NCI-H748 (cell line): ENCODE measurements at regions not wholly inside any gene's neighbourhood (a gene's known extent, or its start where the extent isn't known, plus 50 kb on each side); places are given as distances from the start of the nearest gene placed in this dataset.
"Not testable (repeated sequence)": the region's sequence is repeated elsewhere in the genome, so short reads cannot be mapped to it uniquely, and the experiment has no call there.

ENCODE experiments used
- DNase-seq: peaks from one replicate; lab custom pipeline; 2025; ENCODE audit not compliant: unreplicated experiment; lab: John Stamatoyannopoulos, UW

GRCh38 chr5:164185000-164185399 is 679.6 kb downstream of the MAT2B start:
- no peak for DNase-seq

GRCh38 chr5:164186550-164186949 is 681.1 kb downstream of the MAT2B start:
- DNase-seq, result no peak

GRCh38 chr5:164187785-164188184 is 682.4 kb downstream of the MAT2B start:
- DNase-seq, result no peak

DNA sequence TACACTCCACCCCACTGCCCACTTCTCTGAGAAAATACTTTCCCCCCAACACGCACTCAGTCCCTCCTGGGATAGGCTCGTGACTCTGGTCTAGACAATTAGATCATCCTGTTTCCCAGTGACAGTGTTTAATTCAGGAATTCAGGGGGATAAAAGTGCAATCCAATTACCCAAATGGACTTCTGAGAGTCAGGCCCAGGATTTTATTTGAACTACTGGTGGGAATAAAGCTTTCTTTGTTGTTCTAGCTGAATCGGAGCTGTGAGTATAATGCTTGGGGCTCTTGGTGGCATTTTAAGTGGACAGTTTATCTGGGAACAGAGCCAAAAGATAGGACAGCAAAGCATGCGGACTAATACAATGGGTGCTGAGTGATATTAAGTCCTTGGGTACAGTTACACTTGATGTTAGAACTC is 683.3 kb downstream of the MAT2B start:
- DNase-seq, result peak; percentile 99

DNA sequence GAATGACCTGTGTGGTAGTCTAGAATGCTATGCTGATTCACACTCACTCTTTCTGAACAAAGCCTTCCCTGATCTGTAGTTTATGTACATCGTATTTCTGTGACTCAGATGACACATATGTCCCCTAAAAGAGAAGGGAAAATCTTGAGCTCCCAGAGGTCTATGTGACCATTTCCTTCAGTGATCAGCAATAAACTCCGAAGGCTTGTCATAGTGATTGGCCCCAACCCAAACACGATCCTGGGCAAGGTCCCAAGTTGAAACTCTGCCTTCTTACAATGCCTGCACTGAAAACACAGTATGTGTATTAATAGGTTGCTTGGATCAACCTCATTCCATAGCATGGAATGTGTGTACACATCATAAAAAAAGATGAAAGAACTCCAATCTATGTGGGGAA is 685.8 kb downstream of the MAT2B start:
- DNase-seq, result peak; percentile 17

- no peak for DNase-seq
Measured at GRCh38 chr5:164202338-164202737, 696.9 kb downstream of the MAT2B start.

GRCh38 chr5:164203581-164204225 is 698.3 kb downstream of the MAT2B start:
- DNase-seq, result no peak

DNA sequence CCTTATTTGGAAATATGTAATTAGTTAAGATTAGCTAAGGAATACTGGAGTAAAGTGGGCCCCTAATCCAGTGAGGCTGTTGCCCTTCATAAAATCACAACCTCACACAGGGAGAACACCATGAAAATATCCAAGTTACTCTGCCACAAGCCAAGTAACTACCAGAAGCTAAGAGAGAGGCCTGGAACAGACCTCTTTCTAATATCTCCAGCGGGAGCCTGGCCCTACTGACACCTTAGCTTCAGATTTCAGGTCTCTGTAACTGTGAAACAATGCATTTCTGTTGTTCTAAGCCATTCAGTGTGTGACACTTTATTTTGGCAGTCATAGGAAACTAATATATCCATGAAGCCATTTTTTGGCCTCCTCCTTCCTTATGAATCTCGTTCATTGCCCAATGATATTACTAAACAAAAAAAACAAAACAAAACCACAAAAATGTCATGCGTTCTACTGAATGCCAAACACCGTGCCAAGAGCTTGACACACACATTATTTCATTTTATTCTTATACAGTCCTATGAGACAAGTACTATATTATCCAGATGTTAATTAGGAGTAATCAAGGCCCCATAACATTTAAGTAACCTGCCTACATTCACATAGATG is 699.0 kb downstream of the MAT2B start:
- DNase-seq, result no peak

DNA sequence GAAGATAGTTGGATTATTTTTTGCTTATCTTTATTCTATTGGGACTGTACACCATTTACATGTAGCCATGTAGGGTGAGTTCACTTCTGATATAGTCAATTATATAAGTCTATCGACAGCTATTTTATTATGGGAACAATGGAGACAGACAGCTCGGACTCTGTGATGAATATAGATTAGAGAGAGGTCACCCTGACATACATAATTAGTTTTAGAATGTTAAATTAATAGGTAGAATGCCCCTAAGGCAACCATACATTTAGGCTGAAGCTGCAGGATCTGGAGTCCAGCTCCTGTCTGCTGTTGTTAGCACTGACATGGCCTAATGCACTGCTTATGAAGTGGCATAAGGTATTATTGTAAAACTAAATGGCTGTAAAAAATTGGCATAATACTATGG is 700.8 kb downstream of the MAT2B start:
- no peak for DNase-seq

DNA sequence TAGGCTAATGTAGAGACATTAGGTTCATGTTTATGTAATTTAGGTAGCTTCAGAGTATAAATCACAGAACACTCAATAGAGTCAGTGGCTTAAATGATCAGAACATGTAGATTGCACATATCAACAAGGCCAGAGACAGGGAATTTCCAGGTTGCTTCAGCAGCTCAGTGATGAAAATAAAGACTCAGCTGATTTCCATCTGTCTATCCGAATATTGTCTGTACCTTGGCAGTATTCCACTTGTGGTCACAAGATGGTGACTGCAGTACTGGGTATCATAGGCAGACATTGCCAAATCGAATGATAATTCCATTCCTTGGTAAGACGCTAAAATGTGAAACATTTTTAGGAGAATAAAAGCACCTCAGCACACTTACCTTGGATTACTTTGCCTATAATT is 702.2 kb downstream of the MAT2B start:
- no peak for DNase-seq

DNA sequence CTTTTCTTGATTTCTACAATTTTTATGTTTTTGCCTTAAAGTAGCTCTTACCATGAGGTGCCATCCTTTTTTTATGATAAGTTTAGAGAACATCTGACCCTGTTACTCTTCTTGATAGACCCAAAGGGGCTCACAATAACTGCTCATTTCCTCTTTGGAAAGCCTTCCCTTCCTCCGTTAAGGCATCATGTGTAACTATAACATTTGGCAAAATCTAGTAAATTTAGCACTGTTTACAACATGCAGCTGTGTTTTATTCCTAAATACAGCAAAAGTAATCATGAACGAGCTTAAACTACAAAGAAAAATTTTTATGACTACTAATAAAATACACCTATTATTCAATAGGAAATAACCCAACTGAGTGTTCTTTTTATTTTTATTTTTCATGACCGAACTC is 705.1 kb downstream of the MAT2B start:
- DNase-seq, result no peak

DNA sequence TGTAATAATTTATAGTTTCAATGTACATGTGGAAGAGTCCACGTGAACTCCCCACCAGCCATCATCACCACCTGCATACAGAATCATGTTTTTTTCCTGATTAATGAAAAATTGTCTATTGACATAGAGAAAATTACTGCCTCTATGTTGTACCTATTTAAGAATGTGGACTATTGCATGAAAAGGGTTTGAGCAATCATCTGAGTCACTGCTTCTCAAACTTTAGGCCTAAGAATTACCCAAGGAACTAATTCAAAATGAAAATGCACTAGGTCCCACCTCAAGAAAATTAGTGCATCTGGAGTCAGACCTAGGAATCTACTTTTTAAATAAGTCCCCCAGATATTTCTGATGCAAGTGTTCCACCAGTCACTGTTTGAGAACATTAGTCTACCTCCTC is 709.3 kb downstream of the MAT2B start:
- no peak for DNase-seq

DNA sequence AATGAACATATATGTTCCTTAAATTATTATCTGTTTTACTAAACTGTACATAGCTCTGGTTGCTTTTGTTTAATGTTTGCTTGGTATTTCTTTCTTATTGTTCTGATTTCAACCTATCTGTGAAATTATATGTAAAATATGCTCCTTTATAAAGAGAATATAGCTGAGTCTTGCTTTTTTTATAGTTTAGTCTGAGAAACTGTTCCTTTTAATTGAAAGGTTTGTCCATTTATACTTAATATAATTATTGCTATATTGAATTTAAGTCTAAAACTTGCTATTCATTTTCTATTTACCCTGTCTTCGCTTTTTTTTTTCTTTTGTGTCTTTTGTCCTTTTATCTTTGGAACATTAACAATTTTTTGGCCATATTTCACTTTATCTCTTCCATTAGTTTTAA is 712.0 kb downstream of the MAT2B start:
- DNase-seq, result no peak

DNA sequence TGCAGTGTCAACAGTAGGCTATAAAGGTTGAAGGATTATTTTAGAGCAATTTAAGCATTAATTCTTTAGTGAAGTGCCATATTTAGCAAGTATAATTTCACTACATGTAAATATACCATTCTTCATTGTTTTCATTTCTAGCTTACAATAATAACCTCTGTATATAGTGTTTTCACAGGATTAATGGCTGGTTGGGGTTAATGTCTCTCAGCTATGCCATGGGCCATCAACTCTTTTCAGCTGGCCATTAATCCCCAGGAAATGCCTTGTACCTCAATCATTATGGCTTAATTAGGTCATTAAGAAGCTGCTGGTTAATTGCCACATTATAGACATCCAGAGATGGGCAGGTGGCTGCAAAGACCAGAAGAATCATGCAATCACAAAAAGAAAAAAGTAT is 715.1 kb downstream of the MAT2B start:
- peak; percentile 87 for DNase-seq

DNA sequence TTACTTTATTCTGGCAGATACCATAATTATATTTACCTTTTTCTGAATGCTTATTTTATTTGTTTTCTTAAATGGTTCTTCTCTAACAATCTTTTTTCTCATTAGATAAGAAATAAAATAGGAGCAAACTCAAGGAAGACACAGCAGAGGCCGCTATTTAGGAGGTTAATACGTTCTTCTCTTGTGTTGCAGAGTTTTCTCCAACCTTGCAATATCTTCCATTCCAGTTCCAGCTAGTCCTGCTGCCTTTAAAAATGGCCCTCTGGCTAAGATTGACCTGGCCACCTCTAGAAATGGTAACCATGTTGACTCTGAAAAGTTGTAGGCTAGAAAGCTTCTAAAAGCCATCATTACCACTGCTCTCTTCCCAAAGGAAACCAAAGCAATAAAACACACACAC is 718.8 kb downstream of the MAT2B start:
- DNase-seq, result no peak

DNA sequence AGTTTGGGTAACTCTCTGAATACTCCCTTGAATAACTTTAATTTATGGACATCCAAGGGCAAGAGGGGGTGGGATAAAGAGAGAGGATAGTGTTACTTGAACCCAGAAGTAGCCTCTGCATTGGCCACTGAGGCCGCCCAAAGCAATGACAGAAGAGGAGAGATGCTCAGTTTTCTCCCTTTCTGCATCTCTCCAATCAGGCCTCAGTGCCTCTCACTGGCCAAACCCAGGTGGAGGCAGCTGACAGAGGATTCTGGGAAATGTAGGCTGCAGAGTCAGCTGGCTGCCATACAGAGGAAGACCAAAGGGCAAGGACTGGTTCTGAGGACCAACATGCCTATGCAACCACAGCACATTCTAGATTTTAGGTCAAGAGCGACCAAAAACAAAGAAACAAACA is 719.4 kb downstream of the MAT2B start:
- DNase-seq, result no peak

DNA sequence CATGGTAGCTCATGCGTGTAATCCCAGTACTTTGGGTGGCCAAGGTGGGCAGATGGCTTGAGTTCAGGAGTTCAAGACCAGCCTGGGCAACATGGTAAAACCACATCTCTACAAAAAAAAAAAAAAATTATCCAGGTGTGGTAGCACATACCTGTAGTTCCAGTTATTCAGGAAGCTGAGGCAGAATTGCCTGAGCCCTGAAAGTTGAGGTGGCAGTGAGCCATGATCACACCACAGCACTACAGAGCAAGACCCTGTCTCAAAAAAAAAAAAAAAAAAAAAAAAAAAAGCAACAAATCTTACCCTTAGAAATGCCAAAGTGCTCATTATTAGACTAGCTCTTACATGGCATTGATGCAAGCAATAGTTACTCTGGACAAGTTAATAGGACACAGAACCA is 724.9 kb downstream of the MAT2B start:
- DNase-seq, result no peak

DNA sequence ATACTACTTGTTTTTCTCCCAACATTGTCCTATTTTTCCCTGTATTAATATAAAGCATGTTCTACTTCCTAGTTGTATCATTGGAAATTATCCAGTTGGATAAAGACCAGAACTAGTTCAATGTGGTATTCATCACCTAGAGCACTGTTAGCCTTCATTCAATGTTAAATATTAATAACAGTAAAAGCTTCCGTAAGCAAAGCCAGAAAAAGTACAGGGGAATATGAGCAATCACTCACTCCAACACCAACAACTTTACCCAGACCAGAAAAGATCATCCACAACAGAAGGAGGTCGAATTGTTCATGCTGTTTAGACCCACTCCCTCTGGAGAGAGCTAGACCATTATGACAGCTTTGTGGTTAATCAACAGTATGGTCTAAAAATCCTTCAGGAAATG is 728.4 kb downstream of the MAT2B start:
- no peak for DNase-seq

GRCh38 chr5:164234321-164234720 is 728.9 kb downstream of the MAT2B start:
- no peak for DNase-seq

DNA sequence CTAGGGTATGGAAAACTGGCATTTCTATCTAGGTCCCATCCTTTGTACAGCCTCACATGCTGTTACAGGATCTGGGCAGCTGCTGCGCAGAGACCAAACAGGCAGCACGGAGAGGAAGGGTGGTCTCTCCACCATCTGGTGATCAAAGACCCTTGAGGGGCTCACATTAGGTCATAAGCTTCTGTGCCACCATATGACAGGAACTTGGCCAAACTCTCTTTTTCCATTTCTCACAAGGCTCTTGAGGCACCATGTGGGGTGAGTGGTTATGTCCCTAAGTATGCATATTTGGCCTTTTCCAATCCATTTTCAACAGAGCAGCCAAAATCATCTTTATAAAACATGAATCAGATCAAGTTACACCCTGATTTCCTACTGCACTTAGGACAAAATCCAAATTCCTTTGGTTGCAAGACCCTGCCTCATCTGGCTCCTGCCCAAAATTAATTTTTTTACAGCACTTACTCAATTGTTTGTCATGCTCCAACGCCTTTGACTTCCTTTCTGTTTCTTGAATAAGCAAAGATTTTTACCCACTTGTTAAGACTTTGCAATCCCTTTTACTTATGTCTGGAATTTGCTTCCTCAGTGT is 730.0 kb downstream of the MAT2B start:
- no peak for DNase-seq

DNA sequence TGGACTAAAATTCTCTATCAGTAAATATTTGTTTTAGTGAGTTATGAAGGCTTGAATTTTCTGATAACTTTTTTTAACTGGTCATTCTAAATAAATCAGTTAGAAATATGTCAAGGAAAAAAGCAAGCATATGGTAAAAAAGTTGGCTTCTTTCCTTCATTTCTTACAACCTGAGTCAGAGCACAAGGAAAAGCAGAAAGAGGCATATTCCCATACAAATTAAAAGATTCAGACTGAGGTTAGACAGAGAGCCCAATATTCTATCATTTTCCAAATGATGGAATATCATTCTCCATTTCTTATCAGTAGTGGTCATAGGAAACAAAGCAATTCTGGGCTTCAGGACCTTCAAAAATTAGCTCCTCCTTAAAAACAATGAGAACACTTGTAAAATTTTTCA is 732.1 kb downstream of the MAT2B start:
- DNase-seq, result no peak

GRCh38 chr5:164251781-164252180 is 746.4 kb downstream of the MAT2B start:
- DNase-seq, result not testable (repeated sequence)

DNA sequence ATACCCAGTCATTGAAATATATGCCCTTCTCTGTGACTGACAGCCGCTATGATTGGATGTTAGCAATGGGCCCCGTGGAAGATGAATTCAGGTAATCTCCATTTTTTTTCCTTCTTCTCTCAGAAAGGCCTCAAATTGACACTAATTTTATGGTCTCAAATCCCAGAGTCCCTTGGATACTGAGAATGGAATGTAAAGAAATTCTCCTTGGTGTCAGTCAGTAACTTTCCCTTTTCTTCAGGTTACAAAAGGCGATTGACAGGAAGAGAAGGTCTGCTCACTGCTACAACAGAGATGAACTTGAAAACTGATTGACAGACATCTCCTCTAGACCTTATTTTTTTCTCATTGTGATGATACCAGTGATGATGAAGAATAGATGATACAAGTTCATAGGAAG is 748.3 kb downstream of the MAT2B start:
- DNase-seq, result no peak
